Adrenal gland (tissue), 5 donors: ENCODE measurements at regions not wholly inside any gene's neighbourhood (a gene's known extent, or its start where the extent isn't known, plus 50 kb on each side); places are given as distances from the start of the nearest gene placed in this dataset.

Source experiments
- CTCF ChIP-seq, 6 experiments: fragments of 450-650 bp in 4 of 6; fragments of 200-600 bp in 2 of 6; sonication (generic) in 1 of 6; IDR thresholded peaks; 1 replicate in 5 of 6; 2 replicates in 1 of 6; pipeline versions ENCODE4 v1.5.1 to v1.8.0; 2016 to 2021; ENCODE audit warnings: antibody characterized with exemption in 6 of 6, mild to moderate bottlenecking in 2 of 6, moderate library complexity in 1 of 6
- POLR2A ChIP-seq, 2 donors: fragments of 450-650 bp; IDR thresholded peaks; one replicate each; pipeline ENCODE4 v1.6.1; 2017; ENCODE audit warnings: antibody characterized with exemption in 2 of 2, mild to moderate bottlenecking in 2 of 2, moderate library complexity in 1 of 2
- donor health status: DM: no; HTN: no; CAD: no.

DNA sequence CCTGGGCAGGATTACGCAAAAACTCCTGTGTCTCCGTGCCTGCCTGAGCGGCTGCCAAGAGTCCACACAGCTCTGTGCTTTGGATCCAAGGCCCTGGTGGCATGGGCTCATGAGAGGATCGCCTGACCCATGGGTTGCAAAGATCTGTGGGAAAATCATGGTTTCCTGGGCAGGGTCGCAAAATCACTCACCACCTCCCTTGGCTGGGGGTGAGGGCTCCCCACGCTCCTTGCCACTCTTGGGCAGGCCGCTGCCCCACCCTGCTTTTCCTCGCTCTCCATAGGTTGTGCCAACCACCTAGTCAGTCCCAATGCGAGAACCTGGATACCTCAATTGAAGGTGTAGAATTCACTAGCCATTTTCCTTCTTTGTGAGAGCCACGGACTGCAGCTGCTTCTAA, 66.5 kb upstream of the MAGEB18 start:
- TF ChIP-seq CTCF (IDR thresholded peaks at IDR 0.05) (no peak), POLR2A (IDR thresholded peaks at IDR 0.05) (no peak)
